Muscle layer of duodenum (tissue), 2 donors: ENCODE measurements at regions not wholly inside any gene's neighbourhood (a gene's known extent, or its start where the extent isn't known, plus 50 kb on each side); places are given as distances from the start of the nearest gene placed in this dataset.
"Not testable (repeated sequence)": the region's sequence is repeated elsewhere in the genome, so short reads cannot be mapped to it uniquely, and the experiment has no call there.

ENCODE experiments used
- H3K27ac ChIP-seq: one replicate; pipeline ENCODE4 v1.7.0; 2013; ENCODE audit warnings: mild to moderate bottlenecking, low read length
- H3K27me3 ChIP-seq: one replicate; pipeline ENCODE4 v1.7.0; 2013; ENCODE audit warnings: low read depth, mild to moderate bottlenecking, control low read depth, low read length
- H3K36me3 ChIP-seq, 2 donors: one replicate each; pipeline ENCODE4 v1.7.0; 2013; ENCODE audit warnings: low read length in 2 of 2, control low read depth in 1 of 2, mild to moderate bottlenecking in 1 of 2; ENCODE audit not compliant: insufficient read depth in 2 of 2, control insufficient read depth in 1 of 2
- H3K4me1 ChIP-seq, 2 donors: one replicate each; pipeline ENCODE4 v1.7.0; 2013; ENCODE audit warnings: low read length in 2 of 2, mild to moderate bottlenecking in 2 of 2, control low read depth in 1 of 2, moderate library complexity in 1 of 2; ENCODE audit not compliant: insufficient read depth in 2 of 2, control insufficient read depth in 1 of 2
- H3K4me3 ChIP-seq, 2 donors: one replicate each; pipeline ENCODE4 v1.7.0; 2013; ENCODE audit warnings: low read length in 2 of 2, low read depth in 1 of 2, mild to moderate bottlenecking in 1 of 2
- H3K9me3 ChIP-seq, 2 donors: one replicate each; pipeline ENCODE4 v1.7.0; 2013; ENCODE audit warnings: low read length in 2 of 2, control low read depth in 1 of 2, mild to moderate bottlenecking in 1 of 2; ENCODE audit not compliant: control insufficient read depth in 1 of 2
- donor health status: healthy.

GRCh38 chr19:31880283-31880682 lies 465.1 kb upstream of the ZNF507 start:
- Histone ChIP-seq H3K27ac (no peak overlapping the region), H3K4me3 (no peak overlapping the region)

GRCh38 chr19:31881988-31882387 lies 463.4 kb upstream of the ZNF507 start:
- no peaks in the 10 kb centered on the region for H3K27me3 ChIP-seq
- H3K9me3 ChIP-seq = no peaks in the 10 kb centered on the region
- H3K27ac ChIP-seq = no peak overlapping the region
- H3K36me3 ChIP-seq = no peaks in the 10 kb centered on the region
- H3K4me1 ChIP-seq = no peaks in the 10 kb centered on the region
- H3K4me3 ChIP-seq = no peak overlapping the region

More at GRCh38 chr19:31880283-31880682, 465.1 kb upstream of the ZNF507 start:
- Histone ChIP-seq H3K4me1 (no peaks in the 10 kb centered on the region), H3K9me3 (no peaks in the 10 kb centered on the region), H3K27me3 (no peaks in the 10 kb centered on the region), H3K36me3 (no peaks in the 10 kb centered on the region)

GRCh38 chr19:31882709-31883108 lies 462.7 kb upstream of the ZNF507 start:
- no peak overlapping the region for H3K27ac ChIP-seq
- no peaks in the 10 kb centered on the region for H3K9me3 ChIP-seq
- no peaks in the 10 kb centered on the region for H3K36me3 ChIP-seq
- H3K4me1 ChIP-seq = no peaks in the 10 kb centered on the region
- H3K4me3 ChIP-seq = no peak overlapping the region
- H3K27me3 ChIP-seq = no peaks in the 10 kb centered on the region

- no peak overlapping the region for H3K4me3 ChIP-seq
- H3K4me1 ChIP-seq = no peaks in the 10 kb centered on the region
- no peaks in the 10 kb centered on the region for H3K36me3 ChIP-seq
- H3K27ac ChIP-seq = no peak overlapping the region
- H3K27me3 ChIP-seq = no peaks in the 10 kb centered on the region
- H3K9me3 ChIP-seq = no peaks in the 10 kb centered on the region
These were observed 462.0 kb upstream of the ZNF507 start for GRCh38 chr19:31883296-31883990.

- no peaks in the 10 kb centered on the region for H3K4me1 ChIP-seq
- H3K9me3 ChIP-seq = no peaks in the 10 kb centered on the region
- H3K36me3 ChIP-seq = no peaks in the 10 kb centered on the region
- H3K4me3 ChIP-seq = no peak overlapping the region
- H3K27me3 ChIP-seq = no peaks in the 10 kb centered on the region
- no peak overlapping the region for H3K27ac ChIP-seq
These were observed 460.0 kb upstream of the ZNF507 start for GRCh38 chr19:31885280-31885853.

GRCh38 chr19:31890230-31890629 lies 455.2 kb upstream of the ZNF507 start:
- peaks cover 0 to 5% of the 10 kb centered on the region in 2 donors for H3K9me3 ChIP-seq

GRCh38 chr19:31892060-31892459 lies 453.4 kb upstream of the ZNF507 start:
- Histone ChIP-seq H3K9me3 (peaks cover 0 to 5% of the 10 kb centered on the region in 2 donors), H3K36me3 (no peaks in the 10 kb centered on the region), H3K4me1 (no peaks in the 10 kb centered on the region), H3K27ac (no peak overlapping the region), H3K27me3 (no peaks in the 10 kb centered on the region), H3K4me3 (no peak overlapping the region)

More at GRCh38 chr19:31890230-31890629, 455.2 kb upstream of the ZNF507 start:
- Histone ChIP-seq H3K4me3 (no peak overlapping the region), H3K27ac (no peak overlapping the region), H3K4me1 (no peaks in the 10 kb centered on the region), H3K36me3 (no peaks in the 10 kb centered on the region), H3K27me3 (no peaks in the 10 kb centered on the region)

- not testable (repeated sequence) for H3K9me3 ChIP-seq, H3K4me1 ChIP-seq, H3K4me3 ChIP-seq, H3K27ac ChIP-seq, H3K36me3 ChIP-seq, H3K27me3 ChIP-seq
These were observed 451.9 kb upstream of the ZNF507 start for GRCh38 chr19:31893491-31893890.

GRCh38 chr19:31894451-31894850 lies 451.0 kb upstream of the ZNF507 start:
- Histone ChIP-seq H3K9me3 (peaks cover 0 to 5% of the 10 kb centered on the region in 2 donors), H3K27me3 (no peaks in the 10 kb centered on the region), H3K36me3 (no peaks in the 10 kb centered on the region), H3K4me1 (no peaks in the 10 kb centered on the region), H3K4me3 (no peak overlapping the region), H3K27ac (no peak overlapping the region)

GRCh38 chr19:31897292-31897691 lies 448.1 kb upstream of the ZNF507 start:
- Histone ChIP-seq H3K36me3 (no peaks in the 10 kb centered on the region), H3K4me1 (no peaks in the 10 kb centered on the region), H3K27ac (no peak overlapping the region), H3K4me3 (no peak overlapping the region), H3K27me3 (no peaks in the 10 kb centered on the region), H3K9me3 (peaks cover 0 to 5% of the 10 kb centered on the region in 2 donors)

- H3K9me3 ChIP-seq = no peaks in the 10 kb centered on the region
- no peak overlapping the region for H3K27ac ChIP-seq
- no peaks in the 10 kb centered on the region for H3K36me3 ChIP-seq
- no peaks in the 10 kb centered on the region for H3K27me3 ChIP-seq
- H3K4me3 ChIP-seq = no peak overlapping the region
- no peaks in the 10 kb centered on the region for H3K4me1 ChIP-seq
These were observed 444.4 kb upstream of the ZNF507 start for GRCh38 chr19:31900991-31901390.

- H3K27ac ChIP-seq = no peak overlapping the region
- no peaks in the 10 kb centered on the region for H3K9me3 ChIP-seq
- H3K4me3 ChIP-seq = no peak overlapping the region
- H3K36me3 ChIP-seq = no peaks in the 10 kb centered on the region
- no peaks in the 10 kb centered on the region for H3K27me3 ChIP-seq
- H3K4me1 ChIP-seq = no peaks in the 10 kb centered on the region
These were observed 442.6 kb upstream of the ZNF507 start for GRCh38 chr19:31902821-31903220.
